NCI-H1436 (cell line): ENCODE measurements at regions not wholly inside any gene's neighbourhood (a gene's known extent, or its start where the extent isn't known, plus 50 kb on each side); places are given as distances from the start of the nearest gene placed in this dataset.

Source experiments
- DNase-seq: peaks from one replicate; lab custom pipeline; 2025; lab: John Stamatoyannopoulos, UW

DNA sequence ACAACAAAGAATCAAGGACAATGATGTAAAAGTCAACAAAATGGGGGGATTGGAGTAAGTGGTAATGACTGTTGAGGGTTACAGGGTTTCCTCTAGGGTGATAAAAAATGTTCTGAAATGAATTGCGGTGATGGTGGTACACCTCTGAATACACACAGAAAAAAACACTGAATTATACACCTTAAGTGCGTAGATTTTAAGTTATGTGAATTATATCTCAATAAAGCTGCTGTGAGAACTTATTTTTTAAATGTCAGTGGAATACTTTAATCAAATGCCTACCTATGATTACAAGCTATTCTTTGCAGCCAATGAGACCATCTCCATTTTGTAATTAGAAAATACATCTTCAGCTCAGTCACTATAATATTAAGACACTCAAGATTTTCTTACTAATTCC lies 53.5 kb downstream of the ZNF608 start:
- DNase-seq: no peak

GRCh38 chr5:124692324-124692723 lies 54.1 kb downstream of the ZNF608 start:
- DNase-seq: no peak

DNA sequence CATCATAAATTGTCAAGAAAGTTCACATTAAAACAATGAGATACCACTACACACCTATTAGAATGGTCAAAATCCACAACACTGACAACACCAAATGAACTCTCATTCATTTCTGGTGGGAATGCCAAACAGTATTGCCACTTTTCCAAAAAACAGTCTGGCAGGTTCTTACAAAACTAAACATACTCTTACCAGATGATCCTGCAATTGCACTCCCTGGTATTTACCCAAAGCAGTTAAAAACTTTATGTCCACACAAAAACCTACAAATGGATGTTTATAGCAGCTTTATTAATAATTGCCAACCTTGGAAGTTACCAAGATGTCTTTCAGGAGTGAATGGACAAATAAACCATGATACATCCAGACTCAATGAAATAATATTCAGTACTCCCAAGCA lies 56.8 kb downstream of the ZNF608 start:
- DNase-seq: no peak

GRCh38 chr5:124686239-124687004 lies 60.0 kb downstream of the ZNF608 start:
- no peak for DNase-seq

DNA sequence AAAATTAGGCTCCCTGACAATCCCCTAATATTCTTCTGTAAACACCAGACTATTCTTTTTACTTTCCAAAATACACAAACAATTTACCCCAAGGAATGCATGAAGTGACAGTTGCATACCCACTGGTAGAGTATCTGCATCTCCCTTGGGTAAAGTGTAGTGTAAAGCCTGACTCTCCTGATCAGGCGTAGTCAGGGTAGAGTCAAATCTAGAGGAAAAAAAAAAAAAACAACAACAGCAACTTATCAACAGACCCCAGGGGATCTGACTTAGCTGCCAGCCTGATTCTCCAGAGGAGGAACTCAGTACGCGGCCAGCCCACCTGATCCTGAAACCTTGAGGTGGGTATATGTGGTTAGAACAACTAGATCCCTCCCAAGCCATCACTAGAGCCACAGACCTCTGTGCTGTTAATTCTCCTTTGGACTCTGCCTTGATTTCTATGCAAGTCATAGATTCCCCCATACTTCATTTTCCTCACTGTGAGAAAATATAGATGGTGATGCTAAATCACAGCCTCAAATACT lies 61.0 kb downstream of the ZNF608 start:
- DNase-seq: no peak

- no peak for DNase-seq
These were observed 62.4 kb downstream of the ZNF608 start for GRCh38 chr5:124683917-124684555.

- DNase-seq: no peak
These were observed 66.8 kb downstream of the ZNF608 start for GRCh38 chr5:124679578-124680199.

DNA sequence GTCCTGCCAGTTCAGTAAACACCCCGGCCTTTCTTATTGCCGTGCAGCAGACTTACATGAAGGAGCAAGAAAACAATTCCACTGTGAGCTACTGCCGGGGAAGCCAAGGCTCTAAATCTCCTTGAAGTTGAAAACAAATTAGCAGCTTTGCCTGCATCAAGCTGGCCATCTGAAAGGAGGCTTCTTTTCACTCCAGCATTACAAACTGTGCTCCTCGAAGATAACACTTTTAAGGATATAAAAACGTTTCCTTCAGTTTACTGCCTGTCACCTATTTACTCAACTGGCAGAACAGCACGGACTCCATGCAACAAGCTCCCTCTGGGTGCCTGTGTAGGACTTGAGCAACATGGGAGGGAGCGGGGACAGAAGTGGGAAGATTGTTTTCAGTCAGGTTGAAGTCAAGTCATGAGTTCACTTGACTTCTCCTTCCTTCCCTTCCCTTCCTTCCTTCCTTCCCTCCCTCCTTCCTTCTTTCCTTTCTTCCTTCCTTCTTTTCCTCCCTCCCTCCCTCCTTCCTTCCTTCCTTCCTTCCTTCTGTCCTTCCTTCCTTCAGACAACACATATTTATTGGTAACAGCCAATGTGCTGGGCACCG lies 67.4 kb downstream of the ZNF608 start:
- DNase-seq: no peak

- no peak for DNase-seq
These were observed 68.0 kb downstream of the ZNF608 start for GRCh38 chr5:124678468-124678867.

- no peak for DNase-seq
These were observed 68.8 kb downstream of the ZNF608 start for GRCh38 chr5:124677374-124678351.

- DNase-seq: no peak
These were observed 70.2 kb downstream of the ZNF608 start for GRCh38 chr5:124675931-124676846.

- DNase-seq: no peak
These were observed 75.2 kb downstream of the ZNF608 start for GRCh38 chr5:124671193-124671592.

GRCh38 chr5:124670722-124671184 lies 75.7 kb downstream of the ZNF608 start:
- DNase-seq: no peak

DNA sequence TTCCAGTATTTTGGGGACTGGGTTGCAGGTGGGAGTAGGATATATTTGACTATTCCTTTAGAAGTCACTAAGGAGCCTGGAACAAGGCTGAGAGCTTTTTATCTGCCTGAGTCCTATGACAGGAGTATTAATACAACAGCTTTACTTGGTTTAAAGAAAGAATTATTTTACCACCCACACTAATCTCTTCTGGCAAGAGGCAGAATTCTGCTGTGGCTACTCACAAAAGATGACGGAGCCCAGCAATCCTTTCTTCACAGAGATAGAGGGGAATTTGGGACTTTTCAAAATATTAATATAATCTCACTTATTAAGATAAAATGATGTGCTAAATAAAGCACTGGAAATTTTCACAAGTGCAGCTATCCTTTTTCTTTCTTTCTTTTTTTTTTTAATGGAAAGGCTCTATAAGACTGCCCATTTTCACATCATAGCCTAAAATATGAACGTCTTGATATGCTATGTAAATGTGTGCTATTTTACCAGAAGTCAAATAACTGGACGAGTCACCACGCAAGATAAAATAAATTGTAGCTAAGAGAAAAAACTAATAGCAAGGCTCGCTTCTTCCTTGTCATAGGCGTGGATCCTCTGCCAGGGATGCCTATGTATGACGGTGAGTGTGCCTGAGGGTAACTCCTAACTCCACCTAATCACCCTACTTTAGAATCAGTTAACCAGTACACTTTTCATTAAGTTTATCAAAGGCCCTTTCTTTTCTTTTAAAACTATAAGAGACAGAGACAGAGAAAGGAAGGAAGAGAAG lies 76.3 kb downstream of the ZNF608 start:
- DNase-seq: no peak

DNA sequence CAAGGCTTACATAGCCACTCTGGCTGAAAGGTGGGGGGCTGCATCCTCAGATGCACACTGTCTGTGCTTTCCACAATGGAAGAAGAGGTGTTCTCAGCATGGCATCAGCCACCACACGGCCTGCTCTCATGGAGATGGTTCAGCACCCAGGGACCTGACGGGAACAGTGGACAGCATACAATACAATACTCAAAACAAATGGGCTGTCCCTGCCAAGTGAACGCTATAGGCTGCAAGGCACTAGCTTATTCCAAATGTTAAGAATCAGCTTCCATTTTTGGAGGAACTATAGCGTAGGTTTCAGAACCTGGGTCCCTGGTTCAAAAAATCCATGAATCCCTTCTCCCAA lies 77.2 kb downstream of the ZNF608 start:
- no peak for DNase-seq

GRCh38 chr5:124668353-124669299 lies 77.8 kb downstream of the ZNF608 start:
- no peak for DNase-seq

GRCh38 chr5:124665625-124666024 lies 80.8 kb downstream of the ZNF608 start:
- no peak for DNase-seq

DNA sequence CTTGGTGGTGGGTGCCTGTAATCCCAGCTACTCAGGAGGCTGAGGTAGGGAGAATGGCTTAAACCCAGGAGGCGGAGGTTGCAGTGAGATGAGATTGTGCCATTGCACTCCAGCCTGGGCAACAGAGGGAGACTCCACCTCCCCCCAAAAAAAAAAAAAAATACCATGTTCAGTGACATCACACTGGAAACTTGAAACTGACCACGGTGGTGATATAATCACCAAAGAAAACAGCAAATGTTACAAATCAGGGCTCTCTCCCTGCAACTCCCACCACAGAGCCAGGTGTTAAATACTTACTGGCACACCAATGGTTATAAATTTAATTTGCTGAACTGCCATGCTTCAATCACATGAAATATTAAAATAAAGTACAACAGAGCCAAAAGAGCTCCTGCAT lies 81.4 kb downstream of the ZNF608 start:
- no peak for DNase-seq
